NCI-H146 (cell line): ENCODE measurements at regions not wholly inside any gene's neighbourhood (a gene's known extent, or its start where the extent isn't known, plus 50 kb on each side); places are given as distances from the start of the nearest gene placed in this dataset.

Experiments
- DNase-seq: peaks from one replicate; lab custom pipeline; 2025; lab: John Stamatoyannopoulos, UW

GRCh38 chr2:21438949-21439348 lies 315.2 kb downstream of the TDRD15 start:
- DNase-seq: no peak

- no peak for DNase-seq
These were observed 317.7 kb downstream of the TDRD15 start for GRCh38 chr2:21441442-21441841.

- DNase-seq: no peak
These were observed 319.8 kb downstream of the TDRD15 start for GRCh38 chr2:21443494-21444105.

GRCh38 chr2:21449881-21450280 lies 326.1 kb downstream of the TDRD15 start:
- DNase-seq: no peak

- no peak for DNase-seq
These were observed 327.6 kb downstream of the TDRD15 start for GRCh38 chr2:21451403-21451802.

DNA sequence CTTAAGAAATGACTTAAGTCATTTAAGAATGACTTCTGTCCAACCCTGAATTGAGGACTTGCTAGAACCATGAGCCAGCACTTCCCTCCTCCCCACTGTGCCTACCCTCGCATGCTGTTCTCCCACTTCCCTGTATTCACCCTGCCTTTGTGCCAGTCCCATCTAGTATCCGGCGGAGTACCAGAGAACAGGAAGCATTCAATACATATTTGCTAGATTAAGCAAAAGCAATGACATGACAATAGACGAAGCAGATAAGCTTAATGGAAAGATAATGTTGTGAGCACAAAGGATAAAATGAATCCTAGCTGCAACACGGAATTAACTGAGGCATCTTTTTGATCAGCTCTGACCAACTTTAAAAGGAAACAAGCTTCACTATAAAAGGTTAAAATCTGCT lies 328.5 kb downstream of the TDRD15 start:
- no peak for DNase-seq

DNA sequence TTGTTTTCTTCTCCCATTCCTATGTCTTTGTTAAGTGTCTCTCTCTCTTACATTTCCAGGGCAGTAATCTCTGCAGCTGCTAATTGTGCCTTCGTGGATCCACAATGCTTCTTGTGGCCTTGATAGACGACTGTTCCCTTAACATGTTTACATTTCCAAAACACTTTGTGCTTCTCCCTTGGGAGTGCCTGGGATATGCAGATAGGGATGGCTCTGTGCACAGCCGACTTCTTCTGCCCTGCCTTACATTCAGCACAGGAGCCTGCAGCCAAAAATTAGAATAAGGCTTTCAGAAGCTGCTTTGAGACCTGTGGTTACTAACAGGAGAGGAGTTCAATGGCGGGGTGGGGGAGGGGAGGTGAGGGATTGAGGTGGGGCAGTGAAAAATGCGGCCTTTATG lies 328.9 kb downstream of the TDRD15 start:
- DNase-seq: no peak

GRCh38 chr2:21453723-21454450 lies 330.1 kb downstream of the TDRD15 start:
- DNase-seq: no peak

GRCh38 chr2:21454839-21455238 lies 331.1 kb downstream of the TDRD15 start:
- no peak for DNase-seq

GRCh38 chr2:21461754-21462240 lies 338.0 kb downstream of the TDRD15 start:
- DNase-seq: no peak

- no peak for DNase-seq
These were observed 342.7 kb downstream of the TDRD15 start for GRCh38 chr2:21466341-21466927.

DNA sequence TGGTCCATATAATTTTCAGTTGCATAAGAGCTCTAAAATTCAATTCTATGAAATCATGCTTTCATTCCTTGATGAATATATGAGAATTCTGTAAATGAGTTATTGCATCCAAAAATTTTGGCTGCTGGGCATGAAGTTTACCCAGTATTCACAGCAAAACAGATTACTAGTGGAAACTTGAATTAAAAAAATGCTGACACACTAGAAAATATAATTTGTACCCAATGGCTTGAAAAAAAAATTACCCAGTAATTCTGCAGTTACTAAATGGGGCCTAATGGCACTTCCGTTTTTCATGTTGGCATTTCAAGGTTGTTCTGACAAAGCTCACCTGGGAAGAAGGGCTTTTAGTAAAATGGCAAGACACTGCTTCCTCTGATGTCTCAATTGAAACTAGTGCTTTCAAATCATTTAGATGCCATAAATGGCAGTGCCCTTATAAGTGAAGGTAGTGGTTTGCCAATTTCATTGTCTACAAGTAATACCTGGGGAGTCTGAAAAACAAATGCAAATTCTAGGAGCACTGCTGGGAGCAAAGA lies 343.6 kb downstream of the TDRD15 start:
- no peak for DNase-seq

DNA sequence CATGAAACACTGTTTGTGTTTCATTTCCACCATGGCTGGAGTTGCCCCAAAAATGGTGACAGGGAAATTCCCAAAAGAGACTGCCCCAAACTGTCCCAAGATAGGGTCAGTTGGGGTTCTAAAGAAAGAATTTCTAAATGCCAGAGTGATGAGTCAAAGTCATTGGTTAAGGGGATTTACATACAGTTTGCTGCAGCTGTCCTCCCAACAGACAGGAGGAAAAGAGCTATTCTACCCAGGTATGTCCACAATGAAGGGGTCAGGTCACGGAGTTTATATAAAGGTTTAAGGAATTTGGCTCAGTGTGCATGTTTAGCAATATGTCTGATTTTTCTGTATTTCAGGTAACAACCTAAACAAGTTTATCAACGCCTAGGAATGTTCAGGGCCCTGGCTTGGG lies 344.1 kb downstream of the TDRD15 start:
- no peak for DNase-seq

DNA sequence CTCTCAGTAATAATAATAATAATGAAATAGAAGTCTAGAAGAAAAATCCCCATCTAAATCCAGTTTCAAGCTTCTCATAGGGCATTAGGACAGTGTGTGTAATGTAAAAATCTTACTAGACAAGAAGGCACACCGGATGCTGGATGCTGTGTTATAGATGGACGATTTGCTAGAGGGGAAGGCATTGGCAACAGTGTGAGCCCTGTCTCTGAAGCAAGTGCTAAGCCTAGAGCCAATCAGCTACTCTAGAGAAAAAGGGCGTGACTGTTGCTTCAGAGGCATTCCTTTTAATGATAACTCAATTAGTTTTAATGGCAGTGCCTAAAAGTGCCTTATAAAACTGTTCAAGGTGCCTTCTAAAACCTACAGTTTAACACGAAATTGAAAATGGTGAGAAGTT lies 344.9 kb downstream of the TDRD15 start:
- DNase-seq: no peak

DNA sequence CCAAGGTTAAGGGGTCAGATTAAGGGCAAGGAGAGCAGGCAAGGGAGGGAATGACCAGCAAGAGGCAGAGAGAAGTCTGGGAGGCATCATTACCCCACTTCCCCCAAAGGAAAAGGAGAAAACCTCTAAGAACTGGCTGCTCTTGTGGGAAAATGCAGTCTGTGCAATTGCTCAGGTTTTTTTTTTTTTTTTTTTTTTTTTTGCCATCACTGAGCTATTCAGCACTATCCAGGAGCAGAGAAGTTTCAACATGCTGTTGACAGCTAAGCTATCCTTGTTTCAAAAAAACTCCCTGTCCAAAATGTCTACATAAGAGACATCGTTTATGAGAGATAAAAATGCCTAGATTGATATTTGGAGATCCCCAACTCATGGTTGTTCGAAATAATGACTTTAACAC lies 345.4 kb downstream of the TDRD15 start:
- no peak for DNase-seq

- DNase-seq: no peak
These were observed 345.8 kb downstream of the TDRD15 start for GRCh38 chr2:21469564-21469963.

DNA sequence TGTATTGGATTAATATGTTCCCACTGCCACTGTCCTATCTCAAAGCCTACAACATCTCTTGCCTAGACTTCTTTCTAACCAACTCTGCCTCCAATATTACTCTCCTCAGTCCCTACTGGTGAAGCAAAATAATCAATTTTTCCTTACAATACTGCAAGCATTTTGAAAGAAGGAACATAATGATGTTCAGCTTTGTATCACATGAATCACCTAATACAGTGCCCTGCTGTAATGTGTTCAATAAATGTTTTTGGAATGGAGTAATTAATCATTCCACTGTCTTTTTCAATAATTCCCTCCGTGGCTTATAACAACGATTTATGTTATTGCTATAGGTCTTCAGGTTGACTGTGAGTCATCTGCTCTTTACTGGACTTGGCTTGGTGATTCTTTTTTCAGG lies 356.4 kb downstream of the TDRD15 start:
- DNase-seq: no peak

DNA sequence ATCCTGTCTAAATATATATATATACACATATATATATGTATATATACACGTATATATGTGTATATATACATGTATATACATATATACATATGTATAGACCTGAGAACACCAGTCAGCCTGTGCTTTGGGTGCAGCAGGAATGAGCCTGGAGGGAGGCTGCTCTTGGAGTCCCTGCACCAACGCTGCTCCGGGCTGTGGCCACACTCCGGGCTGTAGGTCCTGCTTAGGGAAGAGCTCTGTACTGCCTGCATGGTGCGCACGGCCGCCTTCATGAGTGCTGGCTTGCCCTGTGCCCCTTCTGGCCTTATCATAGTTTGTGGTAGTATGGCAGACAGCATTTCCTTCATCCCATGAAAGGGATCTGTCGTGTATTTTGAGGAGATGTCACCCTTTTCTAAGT lies 360.9 kb downstream of the TDRD15 start:
- no peak for DNase-seq

DNA sequence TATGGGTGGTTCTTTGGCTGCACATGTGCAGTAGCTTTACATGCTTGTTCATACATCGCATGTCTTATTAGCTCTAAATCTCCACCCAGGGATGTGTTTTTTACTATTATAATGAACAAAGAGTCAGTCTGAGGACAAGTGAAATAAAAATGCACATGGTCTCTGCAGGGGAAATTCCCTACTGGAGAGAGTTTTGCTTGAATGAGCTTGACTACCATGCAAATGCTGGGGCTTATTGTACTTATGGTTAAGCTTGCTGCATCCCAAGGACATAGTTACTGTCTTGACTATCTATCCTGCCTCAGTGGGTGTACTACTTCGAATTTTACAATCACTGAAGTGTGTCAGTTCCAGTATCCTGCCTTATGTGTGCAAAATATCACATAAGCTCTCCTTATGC lies 362.7 kb downstream of the TDRD15 start:
- DNase-seq: no peak

DNA sequence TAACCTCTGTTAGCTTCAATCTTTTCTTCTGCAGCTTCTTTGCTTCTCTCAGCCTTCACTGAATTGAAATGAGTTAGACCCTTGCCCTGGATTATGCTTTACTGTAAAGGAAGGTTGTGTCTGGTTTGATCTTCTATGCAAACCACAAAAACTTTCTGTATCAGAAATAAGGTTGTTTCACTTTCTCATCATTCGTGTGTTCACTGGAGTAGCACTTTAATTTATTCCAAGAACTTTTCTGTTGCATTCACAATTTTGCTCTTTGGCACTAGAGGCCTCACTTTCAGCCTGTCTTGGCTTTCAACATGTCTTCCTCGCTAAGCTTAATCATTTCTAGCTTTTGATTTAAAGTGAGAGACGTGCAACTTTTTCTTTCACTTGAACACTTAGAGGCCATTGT lies 365.3 kb downstream of the TDRD15 start:
- DNase-seq: no peak

GRCh38 chr2:21498016-21498415 lies 374.2 kb downstream of the TDRD15 start:
- DNase-seq: no peak

DNA sequence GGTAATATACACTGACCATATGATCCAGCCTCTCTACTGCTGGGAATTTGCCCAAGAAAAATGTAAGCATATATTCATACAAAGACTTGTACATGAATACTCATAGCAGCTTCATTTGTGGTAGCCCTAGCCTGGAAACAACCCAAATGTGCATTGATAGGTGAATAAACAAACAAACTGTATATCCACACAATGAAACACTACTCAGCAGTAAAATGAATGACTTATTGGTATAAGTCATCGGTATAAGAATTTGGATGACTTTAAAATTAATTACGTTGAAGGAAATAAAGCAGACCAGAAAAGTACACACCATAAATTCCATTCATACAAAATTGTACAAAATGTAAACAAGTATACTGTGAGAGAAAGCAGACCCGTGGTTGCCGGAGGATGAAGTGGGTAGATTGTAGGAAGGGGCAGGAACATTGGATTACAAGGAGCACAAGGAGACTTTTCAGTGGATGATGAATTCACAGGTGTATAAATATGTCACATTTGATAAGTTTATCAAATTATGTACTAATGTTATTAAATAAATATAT lies 376.7 kb downstream of the TDRD15 start:
- DNase-seq: no peak
